ENCODE measurements at regions not wholly inside any gene's neighbourhood (a gene's known extent, or its start where the extent isn't known, plus 50 kb on each side); places are given as distances from the start of the nearest gene placed in this dataset.

DNA sequence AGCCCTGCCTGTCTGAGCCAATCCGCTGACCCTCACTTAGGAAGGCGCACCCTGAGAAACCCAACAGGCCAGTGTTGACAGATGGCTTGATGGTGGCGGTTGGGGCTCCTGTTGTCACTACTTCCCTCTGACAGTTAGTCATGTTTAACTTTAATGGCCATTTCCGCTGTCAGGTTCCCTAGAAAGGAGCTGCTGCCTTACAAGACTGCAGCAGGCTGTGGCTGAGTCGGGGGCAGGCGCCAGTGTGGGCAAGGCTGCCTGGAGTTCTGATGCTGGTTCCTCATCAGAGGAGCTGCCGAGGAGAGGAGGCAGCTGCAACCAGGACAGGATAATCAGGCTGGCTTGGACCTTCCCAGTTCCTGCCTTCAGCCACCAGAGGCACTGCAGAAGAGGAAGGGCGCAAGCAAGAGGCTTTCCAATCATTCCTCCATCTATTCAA lies 223.2 kb upstream of the DYNLRB2 start:
- H3K4me3 Mint-ChIP-seq: no peak overlapping the region
- H3K36me3 Mint-ChIP-seq: no peaks in the 10 kb centered on the region
- H3K9me3 Mint-ChIP-seq: peaks cover 4% of the 10 kb centered on the region
- TF ChIP-seq ELF4 (CRISPR knock-in tag; IDR thresholded peaks at IDR 0.05; ENCODE audit: low read depth) (no peak), GABPB1 (CRISPR knock-in tag; IDR thresholded peaks at IDR 0.05) (no peak)
- ATAC-seq: peak; percentile 97
- DNase-seq (ENCODE audit: low spot score): peak; percentile 50
- H3K27me3 Mint-ChIP-seq (ENCODE audit: low read depth): no peaks in the 10 kb centered on the region
- ChIA-PET POLR2A (no interaction called here), CTCF (interaction anchor here (0.6 to 1.4 kb wide), 6 partner anchors 9 to 98 kb away, joined by 3 to 10 read pairs (median 3); no protein-coding TSS in a partner anchor)
- no peak overlapping the region for H3K27ac Mint-ChIP-seq
- no peaks in the 10 kb centered on the region for H3K4me1 Mint-ChIP-seq

GRCh38 chr16:80317116-80317515 lies 223.7 kb upstream of the DYNLRB2 start:
- DNase-seq (ENCODE audit: low spot score) (no peak), ATAC-seq (no peak)
- CTCF ChIA-PET: interaction anchor here (0.6 to 1.4 kb wide), 4 partner anchors 9 to 61 kb away, joined by 3 to 10 read pairs (median 4); no protein-coding TSS in a partner anchor

More at GRCh38 chr16:80317116-80317515, 223.7 kb upstream of the DYNLRB2 start:
- Mint-ChIP-seq H3K9me3 (peaks cover 4% of the 10 kb centered on the region), H3K27me3 (ENCODE audit: low read depth) (no peaks in the 10 kb centered on the region), H3K4me1 (no peaks in the 10 kb centered on the region), H3K36me3 (no peaks in the 10 kb centered on the region), H3K27ac (no peak overlapping the region), H3K4me3 (no peak overlapping the region)
- TF ChIP-seq FOXJ3 (CRISPR knock-in tag; IDR thresholded peaks at IDR 0.05; ENCODE audit: borderline replicate concordance): no peak
- TF ChIP-seq TCF7 (CRISPR knock-in tag; IDR thresholded peaks at IDR 0.05; ENCODE audit: low read depth): no peak
- TF ChIP-seq FOXP1 (CRISPR knock-in tag; IDR thresholded peaks at IDR 0.05; ENCODE audit: borderline replicate concordance): no peak
- no peak for TF ChIP-seq ZMAT4 (CRISPR knock-in tag; IDR thresholded peaks at IDR 0.05)
- TF ChIP-seq CBFB (CRISPR knock-in tag; IDR thresholded peaks at IDR 0.05; ENCODE audit: low read depth): no peak
- no peak for TF ChIP-seq NFYB (CRISPR knock-in tag; conservative IDR thresholded peaks at IDR 0.05; ENCODE audit: low read depth)
- TF ChIP-seq RORB (CRISPR knock-in tag; IDR thresholded peaks at IDR 0.05): no peak
- no peak for TF ChIP-seq FOXK1 (CRISPR knock-in tag; IDR thresholded peaks at IDR 0.05)
- no peak for TF ChIP-seq AR (CRISPR knock-in tag; IDR thresholded peaks at IDR 0.05)
- no peak for TF ChIP-seq MXD4 (CRISPR knock-in tag; IDR thresholded peaks at IDR 0.05; ENCODE audit: borderline replicate concordance)
- TF ChIP-seq, protein P1, sequence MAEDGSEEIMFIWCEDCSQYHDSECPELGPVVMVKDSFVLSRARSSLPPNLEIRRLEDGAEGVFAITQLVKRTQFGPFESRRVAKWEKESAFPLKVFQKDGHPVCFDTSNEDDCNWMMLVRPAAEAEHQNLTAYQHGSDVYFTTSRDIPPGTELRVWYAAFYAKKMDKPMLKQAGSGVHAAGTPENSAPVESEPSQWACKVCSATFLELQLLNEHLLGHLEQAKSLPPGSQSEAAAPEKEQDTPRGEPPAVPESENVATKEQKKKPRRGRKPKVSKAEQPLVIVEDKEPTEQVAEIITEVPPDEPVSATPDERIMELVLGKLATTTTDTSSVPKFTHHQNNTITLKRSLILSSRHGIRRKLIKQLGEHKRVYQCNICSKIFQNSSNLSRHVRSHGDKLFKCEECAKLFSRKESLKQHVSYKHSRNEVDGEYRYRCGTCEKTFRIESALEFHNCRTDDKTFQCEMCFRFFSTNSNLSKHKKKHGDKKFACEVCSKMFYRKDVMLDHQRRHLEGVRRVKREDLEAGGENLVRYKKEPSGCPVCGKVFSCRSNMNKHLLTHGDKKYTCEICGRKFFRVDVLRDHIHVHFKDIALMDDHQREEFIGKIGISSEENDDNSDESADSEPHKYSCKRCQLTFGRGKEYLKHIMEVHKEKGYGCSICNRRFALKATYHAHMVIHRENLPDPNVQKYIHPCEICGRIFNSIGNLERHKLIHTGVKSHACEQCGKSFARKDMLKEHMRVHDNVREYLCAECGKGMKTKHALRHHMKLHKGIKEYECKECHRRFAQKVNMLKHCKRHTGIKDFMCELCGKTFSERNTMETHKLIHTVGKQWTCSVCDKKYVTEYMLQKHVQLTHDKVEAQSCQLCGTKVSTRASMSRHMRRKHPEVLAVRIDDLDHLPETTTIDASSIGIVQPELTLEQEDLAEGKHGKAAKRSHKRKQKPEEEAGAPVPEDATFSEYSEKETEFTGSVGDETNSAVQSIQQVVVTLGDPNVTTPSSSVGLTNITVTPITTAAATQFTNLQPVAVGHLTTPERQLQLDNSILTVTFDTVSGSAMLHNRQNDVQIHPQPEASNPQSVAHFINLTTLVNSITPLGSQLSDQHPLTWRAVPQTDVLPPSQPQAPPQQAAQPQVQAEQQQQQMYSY (CRISPR knock-in tag; IDR thresholded peaks at IDR 0.05): no peak
- TF ChIP-seq, protein P2, sequence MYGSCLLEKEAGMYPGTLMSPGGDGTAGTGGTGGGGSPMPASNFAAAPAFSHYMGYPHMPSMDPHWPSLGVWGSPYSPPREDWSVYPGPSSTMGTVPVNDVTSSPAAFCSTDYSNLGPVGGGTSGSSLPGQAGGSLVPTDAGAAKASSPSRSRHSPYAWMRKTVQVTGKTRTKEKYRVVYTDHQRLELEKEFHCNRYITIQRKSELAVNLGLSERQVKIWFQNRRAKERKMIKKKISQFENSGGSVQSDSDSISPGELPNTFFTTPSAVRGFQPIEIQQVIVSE (CRISPR knock-in tag; IDR thresholded peaks at IDR 0.05; ENCODE audit: borderline replicate concordance): no peak
- no peak for TF ChIP-seq E2F4 (CRISPR knock-in tag; IDR thresholded peaks at IDR 0.05; ENCODE audit: borderline replicate concordance, low read depth)
- TF ChIP-seq SP1 (CRISPR knock-in tag; conservative IDR thresholded peaks at IDR 0.05): no peak
- TF ChIP-seq PRRX2 (CRISPR knock-in tag; IDR thresholded peaks at IDR 0.05): no peak
- POLR2A ChIA-PET: no interaction called here

All from WTC11 (cell line).